ENCODE measurements at regions not wholly inside any gene's neighbourhood (a gene's known extent, or its start where the extent isn't known, plus 50 kb on each side); places are given as distances from the start of the nearest gene placed in this dataset.

DNA sequence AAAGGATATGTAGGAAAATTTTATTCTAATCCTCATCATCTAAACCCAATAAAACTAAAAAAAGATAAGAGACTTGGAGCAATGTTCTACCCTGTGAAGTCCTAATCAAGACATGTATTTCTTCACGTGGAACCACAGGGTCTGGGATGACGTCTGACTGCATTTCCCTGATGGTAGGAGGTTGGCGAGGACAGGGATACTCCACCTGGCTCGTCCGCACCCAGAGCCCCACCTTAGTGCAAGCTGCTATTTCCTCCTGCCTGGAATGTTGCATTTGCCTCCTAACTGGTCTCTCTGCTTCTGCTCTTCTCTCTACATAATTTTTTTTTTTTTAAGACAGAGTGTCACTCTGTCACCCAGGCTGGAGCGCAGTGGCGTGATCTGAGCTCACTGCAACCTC lies 57.7 kb upstream of the RASGRP1 start:
- Histone ChIP-seq H3K27me3 (ENCODE audit: control insufficient read depth, insufficient read depth, low read length) (peaks cover 48% of the 10 kb centered on the region), H3K9me3 (ENCODE audit: control insufficient read depth, insufficient read depth, low read length) (no peaks in the 10 kb centered on the region), H3K4me3 (ENCODE audit: low read depth, low read length) (no peak overlapping the region), H3K27ac (ENCODE audit: low read depth, low read length) (no peak overlapping the region)
- DNase-seq (ENCODE audit: low read depth, low spot score): no peak
- CTCF ChIA-PET: no interaction called here
- POLR2A ChIA-PET: no interaction called here
- TF ChIP-seq, protein P1, sequence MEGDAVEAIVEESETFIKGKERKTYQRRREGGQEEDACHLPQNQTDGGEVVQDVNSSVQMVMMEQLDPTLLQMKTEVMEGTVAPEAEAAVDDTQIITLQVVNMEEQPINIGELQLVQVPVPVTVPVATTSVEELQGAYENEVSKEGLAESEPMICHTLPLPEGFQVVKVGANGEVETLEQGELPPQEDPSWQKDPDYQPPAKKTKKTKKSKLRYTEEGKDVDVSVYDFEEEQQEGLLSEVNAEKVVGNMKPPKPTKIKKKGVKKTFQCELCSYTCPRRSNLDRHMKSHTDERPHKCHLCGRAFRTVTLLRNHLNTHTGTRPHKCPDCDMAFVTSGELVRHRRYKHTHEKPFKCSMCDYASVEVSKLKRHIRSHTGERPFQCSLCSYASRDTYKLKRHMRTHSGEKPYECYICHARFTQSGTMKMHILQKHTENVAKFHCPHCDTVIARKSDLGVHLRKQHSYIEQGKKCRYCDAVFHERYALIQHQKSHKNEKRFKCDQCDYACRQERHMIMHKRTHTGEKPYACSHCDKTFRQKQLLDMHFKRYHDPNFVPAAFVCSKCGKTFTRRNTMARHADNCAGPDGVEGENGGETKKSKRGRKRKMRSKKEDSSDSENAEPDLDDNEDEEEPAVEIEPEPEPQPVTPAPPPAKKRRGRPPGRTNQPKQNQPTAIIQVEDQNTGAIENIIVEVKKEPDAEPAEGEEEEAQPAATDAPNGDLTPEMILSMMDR (IDR thresholded peaks at IDR 0.05; ENCODE audit: low read depth, low read length): no peak

DNA sequence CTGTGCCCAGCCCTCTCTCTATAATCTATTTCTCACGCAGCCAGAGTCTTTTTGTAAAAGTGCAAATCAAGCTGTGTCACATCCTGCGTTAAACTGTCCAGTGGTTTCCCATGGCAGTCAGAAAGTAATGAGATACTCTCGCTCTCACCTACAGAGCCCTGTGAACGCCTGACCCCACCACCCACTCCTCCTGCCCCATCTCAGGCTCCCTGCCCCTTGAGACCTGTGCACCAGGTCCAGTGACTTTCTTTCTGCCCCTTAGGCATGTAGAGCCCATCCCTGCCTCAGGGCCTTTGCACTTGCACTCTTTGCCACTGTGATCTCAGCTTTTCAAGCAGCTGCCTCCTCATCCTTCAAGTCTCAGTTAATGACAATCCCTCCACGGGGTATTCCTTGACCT lies 58.3 kb upstream of the RASGRP1 start:
- CTCF ChIA-PET: no interaction called here
- Histone ChIP-seq H3K9me3 (ENCODE audit: control insufficient read depth, insufficient read depth, low read length) (no peaks in the 10 kb centered on the region), H3K27me3 (ENCODE audit: control insufficient read depth, insufficient read depth, low read length) (peaks cover 47% of the 10 kb centered on the region), H3K27ac (ENCODE audit: low read depth, low read length) (no peak overlapping the region), H3K4me3 (ENCODE audit: low read depth, low read length) (no peak overlapping the region)
- TF ChIP-seq, protein P1 (IDR thresholded peaks at IDR 0.05; ENCODE audit: low read depth, low read length): no peak
- DNase-seq (ENCODE audit: low read depth, low spot score): no peak
- POLR2A ChIA-PET: no interaction called here

DNA sequence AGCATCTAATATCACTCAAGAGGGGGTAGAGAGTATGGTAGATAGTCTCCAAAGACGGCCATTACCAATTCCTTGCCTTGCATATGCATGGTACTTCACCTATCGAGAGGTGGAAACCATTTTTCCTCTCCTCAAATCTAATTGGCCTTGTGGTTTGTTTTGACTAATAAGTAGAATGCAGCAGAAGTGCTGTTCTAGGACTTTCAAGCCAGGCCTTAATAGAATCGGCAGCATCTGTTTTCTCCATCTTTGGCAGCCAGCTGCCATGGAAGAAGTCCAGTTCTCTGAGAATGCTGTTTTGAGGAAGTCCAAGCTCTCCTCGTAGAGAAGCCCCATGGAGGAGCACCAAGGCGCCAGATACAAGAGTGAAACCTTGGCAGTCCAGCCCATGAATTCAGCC lies 59.1 kb upstream of the RASGRP1 start:
- H3K27me3 ChIP-seq (ENCODE audit: control insufficient read depth, insufficient read depth, low read length): peaks cover 40% of the 10 kb centered on the region
- TF ChIP-seq, protein P1 (IDR thresholded peaks at IDR 0.05; ENCODE audit: low read depth, low read length): no peak

DNA sequence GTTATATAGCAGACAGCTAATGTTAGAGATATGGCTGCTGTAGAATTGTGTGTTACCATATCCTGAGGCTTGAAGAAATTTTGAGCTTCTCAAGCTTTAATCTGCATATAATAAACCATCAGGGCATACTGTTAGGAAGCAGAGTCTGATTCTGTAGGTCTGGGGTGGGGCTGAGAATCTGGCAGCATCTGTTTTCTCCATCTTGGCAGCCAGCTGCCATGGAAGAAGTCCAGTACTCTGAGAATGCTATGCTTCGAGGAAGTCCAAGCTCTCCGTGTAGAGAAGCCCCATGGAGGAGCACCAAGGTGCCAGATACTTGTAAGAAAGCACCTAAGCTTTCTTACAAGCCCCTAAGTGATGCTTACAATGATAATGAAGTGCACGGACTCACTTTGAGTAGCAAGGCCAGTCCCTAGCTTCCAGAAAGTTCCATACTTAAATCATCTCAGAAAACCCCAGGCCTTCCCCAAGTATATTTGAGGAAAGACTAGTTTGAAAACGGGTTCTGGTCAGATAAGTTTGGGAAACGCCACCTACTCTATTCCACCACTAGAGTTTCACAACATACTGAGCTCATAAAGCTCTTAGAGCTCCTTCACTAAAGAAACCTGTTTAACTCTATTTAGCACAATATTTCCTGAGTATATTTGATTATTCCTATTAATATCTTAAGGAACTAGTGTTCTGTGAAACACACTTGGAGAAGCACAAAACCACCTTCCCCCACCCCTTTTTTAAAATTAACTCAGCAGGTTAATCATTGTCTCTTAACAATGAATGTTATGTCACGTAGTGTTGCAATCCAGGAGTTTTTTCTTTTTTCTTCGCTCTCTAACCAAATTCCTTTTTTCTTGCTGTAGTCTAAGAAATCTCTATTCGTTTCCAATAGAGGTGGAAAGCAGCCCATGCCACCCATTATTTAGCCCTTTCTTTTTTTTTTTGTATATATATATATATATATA lies 59.9 kb upstream of the RASGRP1 start:
- H3K27me3 ChIP-seq (ENCODE audit: control insufficient read depth, insufficient read depth, low read length): peaks cover 40% of the 10 kb centered on the region
- no peak for DNase-seq (ENCODE audit: low read depth, low spot score)
- H3K27ac ChIP-seq (ENCODE audit: low read depth, low read length): no peak overlapping the region
- TF ChIP-seq, protein P1 (IDR thresholded peaks at IDR 0.05; ENCODE audit: low read depth, low read length): no peak
- CTCF ChIA-PET: interaction anchor here (0.6 to 1.0 kb wide), 2 partner anchors 58 to 188 kb away, joined by 3 to 4 read pairs; no protein-coding TSS in a partner anchor
- POLR2A ChIA-PET: no interaction called here
- no peaks in the 10 kb centered on the region for H3K9me3 ChIP-seq (ENCODE audit: control insufficient read depth, insufficient read depth, low read length)
- no peak overlapping the region for H3K4me3 ChIP-seq (ENCODE audit: low read depth, low read length)

More for the DNA sequence above, 59.1 kb upstream of the RASGRP1 start:
- H3K4me3 ChIP-seq (ENCODE audit: low read depth, low read length): no peak overlapping the region
- no peaks in the 10 kb centered on the region for H3K9me3 ChIP-seq (ENCODE audit: control insufficient read depth, insufficient read depth, low read length)
- no peak for DNase-seq (ENCODE audit: low read depth, low spot score)
- CTCF ChIA-PET: interaction anchor here (1.0 kb wide), 1 partner anchor 59 kb away, joined by 4 read pairs; no protein-coding TSS in a partner anchor
- H3K27ac ChIP-seq (ENCODE audit: low read depth, low read length): no peak overlapping the region
- POLR2A ChIA-PET: no interaction called here

DNA sequence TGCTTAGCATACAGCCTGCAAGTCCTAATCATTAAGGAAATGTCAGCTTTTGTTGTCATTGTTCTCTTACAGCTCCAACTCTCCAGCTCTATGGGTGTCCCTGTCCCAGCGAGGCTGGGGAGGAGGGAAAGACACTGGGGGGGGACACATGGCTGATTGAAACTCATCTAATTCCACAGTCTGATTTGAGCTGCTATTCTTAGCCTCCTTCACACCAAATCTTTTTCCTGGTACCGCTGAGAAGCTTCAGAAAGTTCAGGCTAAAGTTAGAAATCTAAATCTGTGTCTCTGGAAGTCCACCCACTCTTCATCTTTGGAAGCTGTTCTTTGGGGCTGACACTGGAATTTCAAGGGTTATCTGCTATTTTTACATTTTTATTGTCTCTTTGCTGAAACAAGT lies 61.3 kb upstream of the RASGRP1 start:
- Histone ChIP-seq H3K9me3 (ENCODE audit: control insufficient read depth, insufficient read depth, low read length) (no peaks in the 10 kb centered on the region), H3K27me3 (ENCODE audit: control insufficient read depth, insufficient read depth, low read length) (peaks cover 30% of the 10 kb centered on the region), H3K27ac (ENCODE audit: low read depth, low read length) (no peak overlapping the region), H3K4me3 (ENCODE audit: low read depth, low read length) (no peak overlapping the region)
- no peak for DNase-seq (ENCODE audit: low read depth, low spot score)
- ChIA-PET CTCF (no interaction called here), POLR2A (no interaction called here)
- TF ChIP-seq, protein P1 (IDR thresholded peaks at IDR 0.05; ENCODE audit: low read depth, low read length): no peak
